HG03432 (cell line): ENCODE measurements at regions not wholly inside any gene's neighbourhood (a gene's known extent, or its start where the extent isn't known, plus 50 kb on each side); places are given as distances from the start of the nearest gene placed in this dataset.
"Not testable (repeated sequence)": the region's sequence is repeated elsewhere in the genome, so short reads cannot be mapped to it uniquely, and the experiment has no call there.

Source experiments
- ATAC-seq: cut with Tn5 transposase; IDR thresholded peaks from one replicate; pipeline ENCODE4 v1.9.1; 2021; ENCODE audit warnings: mild to moderate bottlenecking, moderate library complexity; ENCODE audit not compliant: unreplicated experiment

GRCh38 chr5:99088309-99088708 is 159.5 kb upstream of the CHD1 start:
- ATAC-seq: no peak

DNA sequence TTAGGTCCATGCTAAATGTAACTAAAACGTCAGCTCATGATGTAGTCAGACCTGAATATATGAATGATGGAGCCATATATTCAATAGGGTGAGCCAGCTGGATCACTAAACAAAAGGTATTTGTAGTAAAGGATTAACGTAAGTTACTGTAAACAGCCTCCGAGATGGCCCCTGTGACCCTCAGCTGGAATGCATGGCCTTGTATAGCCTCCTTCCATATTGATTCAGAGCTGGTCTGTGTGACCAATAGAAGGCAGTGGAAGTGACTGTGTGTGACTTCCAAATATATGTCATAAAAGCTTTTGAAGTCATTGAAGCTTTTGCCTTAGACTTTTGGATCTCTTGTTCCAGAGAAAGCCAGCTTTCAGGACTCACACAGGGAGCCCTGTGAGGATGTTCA is 154.4 kb upstream of the CHD1 start:
- ATAC-seq: no peak

- ATAC-seq: no peak
Observed at GRCh38 chr5:99081711-99082110, 152.9 kb upstream of the CHD1 start.

DNA sequence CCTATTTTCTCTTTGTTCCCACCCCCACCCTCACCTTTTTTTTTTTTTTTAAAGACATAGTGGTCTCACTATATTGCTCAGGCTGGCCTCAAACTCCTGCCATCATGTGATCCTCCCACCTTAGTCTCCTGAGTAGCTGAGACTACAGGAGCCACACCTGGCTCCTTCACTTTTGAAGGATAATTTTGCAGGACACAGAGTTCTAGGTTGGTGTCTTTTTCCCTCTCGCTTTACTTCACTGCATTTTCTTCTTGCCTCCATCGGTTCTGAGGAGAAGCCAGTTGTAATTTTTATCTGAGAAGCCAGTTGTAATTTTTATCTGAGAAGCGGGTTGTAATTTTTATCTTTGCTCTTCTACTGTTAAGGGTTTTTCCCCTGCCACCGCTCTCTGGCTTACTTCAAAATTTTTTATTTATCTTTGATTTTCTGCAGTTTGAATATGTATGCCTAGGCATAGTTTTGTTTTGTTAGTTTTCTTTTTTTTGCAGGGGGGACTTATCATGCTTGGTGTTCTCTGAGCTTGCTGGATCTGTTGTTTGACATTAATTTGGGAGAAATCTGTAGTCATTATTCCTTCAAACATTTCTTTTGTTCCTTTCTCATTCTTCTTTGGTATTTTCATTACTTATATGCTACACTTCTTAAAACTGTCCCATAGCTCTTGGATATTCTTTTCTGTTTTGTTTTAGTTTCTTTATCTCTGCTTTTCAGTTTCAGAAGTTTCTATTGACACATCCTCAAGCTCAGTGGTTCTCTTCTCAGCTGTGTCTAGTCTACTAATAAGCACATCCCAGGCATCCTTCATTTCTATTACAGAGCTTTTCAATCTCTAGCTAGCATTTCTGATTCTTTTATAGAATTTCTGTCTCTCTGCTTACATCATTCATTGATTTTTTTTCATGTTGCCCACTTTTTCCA is 148.2 kb upstream of the CHD1 start:
- ATAC-seq: peak; percentile 82

DNA sequence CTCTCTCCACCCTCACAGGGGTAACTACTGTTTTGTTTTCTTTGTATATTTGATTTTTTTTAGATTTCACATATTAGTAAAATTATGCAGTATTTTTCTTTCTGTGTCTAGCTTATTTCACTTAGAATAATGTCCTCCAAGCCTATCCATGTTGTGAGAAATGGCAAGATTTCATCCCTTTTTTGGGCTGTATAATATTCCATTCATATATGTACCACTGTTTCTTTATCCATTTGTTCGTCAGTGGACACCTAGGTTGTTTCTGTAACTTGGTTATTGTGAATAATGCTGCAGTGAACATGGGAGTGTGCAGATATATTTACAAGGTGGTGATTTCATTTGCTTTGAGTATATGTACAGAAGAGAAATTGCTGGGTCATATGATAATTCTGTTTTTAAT is 144.0 kb upstream of the CHD1 start:
- ATAC-seq: no peak

DNA sequence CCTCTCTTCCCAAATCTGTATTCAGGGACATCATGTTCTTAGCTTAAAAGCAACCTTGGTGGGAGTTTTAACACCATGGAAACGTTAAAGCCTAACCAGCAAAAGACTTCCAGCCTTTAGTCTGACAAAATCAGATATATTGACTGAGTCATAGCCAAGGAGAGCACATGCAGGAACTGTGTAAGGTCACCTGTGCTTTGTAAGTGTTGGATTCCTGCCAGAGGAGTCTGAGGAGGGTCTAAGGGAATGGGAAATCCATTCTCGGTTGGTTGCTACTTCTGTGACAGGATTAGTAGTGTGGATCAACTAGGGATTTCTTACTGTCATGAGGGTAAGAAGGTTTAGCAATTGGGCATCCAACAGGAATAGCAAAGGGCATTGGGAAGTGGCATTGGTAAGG is 142.0 kb upstream of the CHD1 start:
- no peak for ATAC-seq

- ATAC-seq: no peak
Observed at GRCh38 chr5:99070362-99070761, 141.6 kb upstream of the CHD1 start.

DNA sequence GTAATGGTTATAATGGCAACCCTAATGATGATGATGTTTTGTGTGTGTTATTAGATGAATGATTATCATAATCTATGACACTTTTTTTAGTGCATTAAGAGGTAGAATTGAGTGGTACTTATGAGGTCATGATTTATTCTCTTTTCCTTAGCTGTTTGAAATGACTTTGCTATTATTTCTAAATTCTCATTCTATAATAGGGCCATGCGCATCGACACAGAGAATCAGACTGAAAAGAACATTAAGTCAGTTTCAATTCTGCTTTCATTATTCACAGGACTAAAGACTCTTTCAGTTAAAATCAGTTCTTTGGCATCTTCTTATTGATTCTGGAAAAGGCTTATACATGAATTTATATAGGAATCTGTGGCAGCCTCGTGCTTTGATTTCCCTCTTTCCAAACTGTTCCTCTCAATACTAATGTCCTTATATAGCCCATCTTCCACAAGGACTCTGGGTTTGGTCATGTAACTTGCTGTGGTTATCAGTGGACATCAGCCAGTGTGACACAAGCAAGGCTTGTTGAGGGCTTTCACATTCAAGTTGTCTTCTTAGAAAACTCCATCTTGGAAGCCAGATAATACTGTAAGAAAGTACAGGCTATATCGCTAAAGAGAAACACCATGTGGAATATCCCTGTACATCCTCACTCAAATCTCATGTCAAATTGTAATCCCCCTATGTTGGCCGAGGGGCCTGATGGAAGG is 140.3 kb upstream of the CHD1 start:
- ATAC-seq: peak; percentile 90

GRCh38 chr5:99063737-99064136 is 134.9 kb upstream of the CHD1 start:
- no peak for ATAC-seq

- peak; percentile 32 for ATAC-seq
Observed at GRCh38 chr5:99061711-99062110, 132.9 kb upstream of the CHD1 start.

GRCh38 chr5:99061299-99061698 is 132.5 kb upstream of the CHD1 start:
- ATAC-seq: peak; percentile 20

DNA sequence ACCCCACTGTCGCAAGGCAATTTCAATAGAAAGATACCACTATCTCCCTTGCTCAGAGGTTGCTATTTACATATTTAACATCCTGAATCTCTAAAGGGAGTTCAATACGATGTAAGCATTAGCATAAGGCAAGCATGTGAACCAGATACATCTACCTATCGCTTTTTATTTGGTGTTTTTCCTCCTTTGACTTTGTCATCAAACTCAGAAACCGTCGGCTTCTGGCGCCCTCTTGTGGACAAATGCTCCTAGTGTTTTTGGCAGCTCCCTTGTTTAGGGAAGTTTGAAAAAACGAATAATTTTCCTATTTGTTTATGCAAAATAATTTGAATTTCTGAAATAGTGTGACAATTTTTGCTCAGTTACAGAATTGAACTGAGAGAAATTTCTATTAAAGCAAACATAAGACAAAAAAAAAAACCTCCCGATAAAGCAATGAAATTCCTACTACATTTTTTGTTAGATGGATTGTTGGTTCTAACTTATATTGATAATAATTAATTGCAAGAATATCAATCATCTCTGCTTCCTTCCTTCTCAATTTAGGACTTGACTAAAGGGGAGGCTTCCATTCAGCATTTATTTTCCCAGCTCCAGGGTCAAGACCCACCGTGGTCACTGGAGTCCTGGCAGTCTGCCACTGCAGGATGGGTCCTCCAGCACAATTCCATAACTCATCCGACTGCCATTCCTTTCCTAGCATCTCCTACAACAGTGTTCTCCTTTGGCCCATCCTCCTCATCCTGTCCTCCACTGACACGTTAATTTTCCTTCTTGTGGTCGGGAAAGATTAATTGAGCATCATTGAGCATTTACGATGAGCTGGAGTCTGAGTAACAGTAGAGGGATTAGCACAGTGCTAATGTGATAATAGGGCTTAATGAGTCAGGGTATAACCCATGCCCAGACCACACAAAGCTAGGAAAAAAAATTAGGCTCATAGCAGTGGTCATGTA is 131.8 kb upstream of the CHD1 start:
- ATAC-seq: peak; percentile 75

GRCh38 chr5:99059685-99060084 is 130.9 kb upstream of the CHD1 start:
- peak; percentile 57 for ATAC-seq

- ATAC-seq: no peak
Observed at GRCh38 chr5:99058466-99058865, 129.7 kb upstream of the CHD1 start.

GRCh38 chr5:99054972-99055371 is 126.2 kb upstream of the CHD1 start:
- peak; percentile 76 for ATAC-seq

DNA sequence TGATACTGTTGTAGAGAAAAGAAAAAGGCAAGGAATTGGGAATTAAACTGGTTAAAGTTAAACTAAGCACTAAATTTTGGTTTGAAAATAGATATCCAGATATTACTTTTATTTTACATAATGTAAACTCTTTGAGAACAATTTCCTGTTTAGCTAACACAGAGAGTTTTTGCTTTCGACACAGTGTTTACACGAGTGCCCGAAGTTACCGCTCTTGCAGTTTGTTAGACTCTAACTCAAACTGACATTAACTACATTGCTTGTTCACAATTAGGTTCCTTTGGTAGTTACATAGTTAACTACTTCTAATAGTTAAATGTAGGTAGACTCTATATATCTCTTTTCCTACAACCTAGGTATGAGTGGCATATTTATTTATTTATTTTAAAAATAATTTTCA is 117.1 kb upstream of the CHD1 start:
- ATAC-seq: no peak

DNA sequence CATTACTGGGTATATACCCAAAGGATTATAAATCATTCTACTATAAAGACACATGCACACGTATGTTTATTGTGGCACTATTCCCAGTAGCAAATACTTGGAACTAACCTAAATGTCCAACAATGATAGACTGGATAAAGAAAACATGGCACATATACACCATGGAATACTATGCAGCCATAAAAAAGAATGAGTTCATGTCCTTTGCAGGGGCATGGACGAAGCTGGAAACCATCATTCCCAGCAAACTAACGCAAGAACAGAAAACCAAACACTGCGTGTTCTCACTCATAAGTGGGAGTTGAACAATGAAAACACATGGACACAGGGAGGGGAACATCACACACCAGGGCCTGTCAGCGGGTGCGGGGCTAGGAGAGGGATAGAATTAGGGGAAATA is 114.5 kb upstream of the CHD1 start:
- not testable (repeated sequence) for ATAC-seq

DNA sequence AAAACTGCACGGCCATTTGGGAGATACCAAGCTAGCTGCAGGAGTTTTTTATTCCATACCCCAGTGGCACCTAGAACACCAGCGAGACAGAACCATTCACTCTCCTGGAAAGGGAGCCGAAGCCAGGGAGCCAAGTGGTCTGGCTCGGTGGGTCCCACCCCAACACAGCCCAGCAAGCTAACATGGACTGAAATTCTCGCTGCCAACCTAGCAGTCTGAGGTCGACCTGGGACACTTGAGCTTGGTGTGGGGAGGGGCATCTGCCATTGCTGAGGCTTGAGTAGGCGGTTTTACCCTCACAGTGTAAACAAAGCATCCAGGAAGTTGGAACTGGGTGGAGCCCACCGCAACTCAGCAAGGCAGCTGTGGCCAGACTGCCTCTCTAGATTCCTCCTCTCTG is 108.9 kb upstream of the CHD1 start:
- ATAC-seq: no peak

DNA sequence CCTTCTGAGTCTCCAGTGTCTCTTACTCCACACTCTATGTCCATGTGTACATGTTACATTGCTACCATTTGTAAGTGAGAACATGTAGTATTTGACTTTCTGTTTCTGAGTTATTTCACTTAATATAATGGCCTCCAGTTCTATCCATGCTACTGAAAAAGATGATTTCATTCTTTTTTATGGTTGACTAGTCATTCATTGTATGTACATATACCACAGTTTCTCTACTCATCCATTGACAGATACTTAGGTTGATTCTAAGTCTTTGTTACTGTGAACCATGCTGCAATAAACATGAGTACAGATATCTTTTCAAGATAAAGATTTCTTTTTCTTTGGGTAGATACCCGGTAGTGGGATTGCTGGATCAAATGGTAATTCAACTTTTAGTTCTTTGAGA is 107.1 kb upstream of the CHD1 start:
- ATAC-seq: no peak

- ATAC-seq: no peak
Observed at GRCh38 chr5:99034336-99034735, 105.5 kb upstream of the CHD1 start.
